Mucosa of stomach (tissue), 1 donor: ENCODE measurements at regions not wholly inside any gene's neighbourhood (a gene's known extent, or its start where the extent isn't known, plus 50 kb on each side); places are given as distances from the start of the nearest gene placed in this dataset.
A peak's percentile ranks its signal among the peaks of the same experiment; 100 is the strongest.
"Not testable (repeated sequence)": the region's sequence is repeated elsewhere in the genome, so short reads cannot be mapped to it uniquely, and the experiment has no call there.

Experiments
- H3K27me3 ChIP-seq: one replicate; pipeline ENCODE4 v1.7.0; 2013; ENCODE audit warnings: mild to moderate bottlenecking, low read length; ENCODE audit not compliant: control insufficient read depth, insufficient read depth
- H3K36me3 ChIP-seq: one replicate; pipeline ENCODE4 v1.7.0; 2013; ENCODE audit warnings: low read length; ENCODE audit not compliant: control insufficient read depth, insufficient read depth
- H3K4me1 ChIP-seq: one replicate; pipeline ENCODE4 v1.7.0; 2013; ENCODE audit warnings: mild to moderate bottlenecking, low read length; ENCODE audit not compliant: control insufficient read depth, insufficient read depth
- H3K4me3 ChIP-seq: one replicate; pipeline ENCODE4 v1.7.0; 2013; ENCODE audit warnings: low read length
- H3K9ac ChIP-seq: one replicate; pipeline ENCODE4 v1.7.0; 2013; ENCODE audit warnings: mild to moderate bottlenecking, low read length, moderate library complexity
- H3K9me3 ChIP-seq: one replicate; pipeline ENCODE4 v1.7.0; 2013; ENCODE audit warnings: mild to moderate bottlenecking, low read length, moderate library complexity; ENCODE audit not compliant: control insufficient read depth
- donor health status: Pancreatic carcinoma.

GRCh38 chr1:147103416-147104155 lies 68.7 kb downstream of the PRKAB2 start:
- H3K9ac ChIP-seq, H3K4me1 ChIP-seq, H3K27me3 ChIP-seq, H3K4me3 ChIP-seq, H3K36me3 ChIP-seq, H3K9me3 ChIP-seq: not testable (repeated sequence)

- Histone ChIP-seq H3K36me3 (no peaks in the 10 kb centered on the region), H3K9ac (no peak overlapping the region), H3K27me3 (peaks cover 4% of the 10 kb centered on the region), H3K9me3 (no peaks in the 10 kb centered on the region), H3K4me3 (no peak overlapping the region), H3K4me1 (no peaks in the 10 kb centered on the region)
Observed at GRCh38 chr1:147099192-147099591, 73.1 kb downstream of the PRKAB2 start.

GRCh38 chr1:147098338-147098973 lies 73.8 kb downstream of the PRKAB2 start:
- not testable (repeated sequence) for H3K36me3 ChIP-seq, H3K4me3 ChIP-seq, H3K27me3 ChIP-seq, H3K9ac ChIP-seq, H3K4me1 ChIP-seq, H3K9me3 ChIP-seq

- Histone ChIP-seq H3K9me3 (no peaks in the 10 kb centered on the region), H3K4me3 (no peak overlapping the region), H3K4me1 (no peaks in the 10 kb centered on the region), H3K27me3 (no peaks in the 10 kb centered on the region), H3K9ac (no peak overlapping the region), H3K36me3 (no peaks in the 10 kb centered on the region)
Observed at GRCh38 chr1:147095691-147096090, 76.6 kb downstream of the PRKAB2 start.

- Histone ChIP-seq H3K9me3 (no peaks in the 10 kb centered on the region), H3K4me3 (no peak overlapping the region), H3K36me3 (no peaks in the 10 kb centered on the region), H3K27me3 (no peaks in the 10 kb centered on the region), H3K9ac (no peak overlapping the region), H3K4me1 (no peaks in the 10 kb centered on the region)
Observed at GRCh38 chr1:147091801-147092200, 80.5 kb downstream of the PRKAB2 start.

GRCh38 chr1:147089457-147089856 lies 82.8 kb downstream of the PRKAB2 start:
- Histone ChIP-seq H3K4me1 (peaks cover 7% of the 10 kb centered on the region), H3K36me3 (no peaks in the 10 kb centered on the region), H3K9me3 (no peaks in the 10 kb centered on the region), H3K4me3 (no peak overlapping the region), H3K9ac (no peak overlapping the region), H3K27me3 (peaks cover 11% of the 10 kb centered on the region)

- Histone ChIP-seq H3K4me1 (peaks cover 12% of the 10 kb centered on the region), H3K36me3 (no peaks in the 10 kb centered on the region), H3K9me3 (no peaks in the 10 kb centered on the region), H3K27me3 (peaks cover 35% of the 10 kb centered on the region), H3K9ac (no peak overlapping the region), H3K4me3 (no peak overlapping the region)
Observed at GRCh38 chr1:147086129-147086528, 86.1 kb downstream of the PRKAB2 start.

GRCh38 chr1:147084273-147085096 lies 87.8 kb downstream of the PRKAB2 start:
- H3K36me3 ChIP-seq = no peaks in the 10 kb centered on the region
- peaks cover 51% of the 10 kb centered on the region for H3K27me3 ChIP-seq
- H3K9ac ChIP-seq = peak overlapping the region; percentile 63
- H3K4me1 ChIP-seq = peaks cover 21% of the 10 kb centered on the region
- H3K9me3 ChIP-seq = no peaks in the 10 kb centered on the region
- H3K4me3 ChIP-seq = peak overlapping the region; percentile 55

GRCh38 chr1:147083919-147084272 lies 88.4 kb downstream of the PRKAB2 start:
- Histone ChIP-seq H3K36me3 (no peaks in the 10 kb centered on the region), H3K27me3 (peaks cover 57% of the 10 kb centered on the region), H3K9ac (peak overlapping the region; percentile 63), H3K4me1 (peaks cover 21% of the 10 kb centered on the region), H3K9me3 (no peaks in the 10 kb centered on the region), H3K4me3 (peak overlapping the region; percentile 55)

- H3K9ac ChIP-seq = no peak overlapping the region
- H3K36me3 ChIP-seq = no peaks in the 10 kb centered on the region
- peaks cover 82% of the 10 kb centered on the region for H3K27me3 ChIP-seq
- no peak overlapping the region for H3K4me3 ChIP-seq
- no peaks in the 10 kb centered on the region for H3K9me3 ChIP-seq
- peaks cover 21% of the 10 kb centered on the region for H3K4me1 ChIP-seq
Observed at GRCh38 chr1:147080671-147081394, 91.4 kb downstream of the PRKAB2 start.

GRCh38 chr1:147080006-147080661 lies 92.1 kb downstream of the PRKAB2 start:
- peaks cover 21% of the 10 kb centered on the region for H3K4me1 ChIP-seq
- H3K9me3 ChIP-seq = no peaks in the 10 kb centered on the region
- peaks cover 89% of the 10 kb centered on the region for H3K27me3 ChIP-seq
- no peaks in the 10 kb centered on the region for H3K36me3 ChIP-seq
- no peak overlapping the region for H3K4me3 ChIP-seq
- H3K9ac ChIP-seq = no peak overlapping the region
